ENCODE measurements at regions not wholly inside any gene's neighbourhood (a gene's known extent, or its start where the extent isn't known, plus 50 kb on each side); places are given as distances from the start of the nearest gene placed in this dataset.

- no peak overlapping the region for H3K4me3 ChIP-seq (ENCODE audit: low read depth, low read length)
- TF ChIP-seq, protein P1, sequence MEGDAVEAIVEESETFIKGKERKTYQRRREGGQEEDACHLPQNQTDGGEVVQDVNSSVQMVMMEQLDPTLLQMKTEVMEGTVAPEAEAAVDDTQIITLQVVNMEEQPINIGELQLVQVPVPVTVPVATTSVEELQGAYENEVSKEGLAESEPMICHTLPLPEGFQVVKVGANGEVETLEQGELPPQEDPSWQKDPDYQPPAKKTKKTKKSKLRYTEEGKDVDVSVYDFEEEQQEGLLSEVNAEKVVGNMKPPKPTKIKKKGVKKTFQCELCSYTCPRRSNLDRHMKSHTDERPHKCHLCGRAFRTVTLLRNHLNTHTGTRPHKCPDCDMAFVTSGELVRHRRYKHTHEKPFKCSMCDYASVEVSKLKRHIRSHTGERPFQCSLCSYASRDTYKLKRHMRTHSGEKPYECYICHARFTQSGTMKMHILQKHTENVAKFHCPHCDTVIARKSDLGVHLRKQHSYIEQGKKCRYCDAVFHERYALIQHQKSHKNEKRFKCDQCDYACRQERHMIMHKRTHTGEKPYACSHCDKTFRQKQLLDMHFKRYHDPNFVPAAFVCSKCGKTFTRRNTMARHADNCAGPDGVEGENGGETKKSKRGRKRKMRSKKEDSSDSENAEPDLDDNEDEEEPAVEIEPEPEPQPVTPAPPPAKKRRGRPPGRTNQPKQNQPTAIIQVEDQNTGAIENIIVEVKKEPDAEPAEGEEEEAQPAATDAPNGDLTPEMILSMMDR (IDR thresholded peaks at IDR 0.05; ENCODE audit: insufficient read depth, low read length, poor library complexity, severe bottlenecking) = no peak
- no peaks in the 10 kb centered on the region for H3K27me3 ChIP-seq (ENCODE audit: control insufficient read depth, insufficient read depth, low read length)
- no peaks in the 10 kb centered on the region for H3K36me3 ChIP-seq (ENCODE audit: control insufficient read depth, insufficient read depth, low read length)
- no peak for DNase-seq (ENCODE audit: low read depth)
Observed at GRCh38 chr13:109694972-109695371, 91.4 kb downstream of the IRS2 start.

DNA sequence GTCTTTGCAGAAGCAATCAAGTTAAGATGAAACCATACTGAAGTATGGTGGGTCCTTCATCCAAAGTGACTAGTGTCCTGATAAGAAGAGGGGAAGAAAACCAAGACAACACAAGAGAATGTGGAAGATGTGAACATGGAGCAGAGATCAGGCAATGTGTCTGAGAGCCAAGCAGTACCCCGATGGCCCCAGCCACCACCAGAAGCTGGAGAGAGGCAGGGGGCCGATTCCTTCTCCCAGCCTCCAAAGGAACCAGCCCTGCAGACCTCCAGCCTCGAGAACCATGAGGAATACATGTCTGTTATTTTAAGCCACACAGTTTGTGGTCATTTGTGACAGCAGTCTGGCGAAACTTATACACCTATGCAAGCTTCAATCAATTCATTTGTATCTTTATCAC is 93.2 kb downstream of the IRS2 start:
- H3K36me3 ChIP-seq (ENCODE audit: control insufficient read depth, insufficient read depth, low read length) = no peaks in the 10 kb centered on the region
- H3K4me3 ChIP-seq (ENCODE audit: low read depth, low read length) = no peak overlapping the region
- no peaks in the 10 kb centered on the region for H3K27me3 ChIP-seq (ENCODE audit: control insufficient read depth, insufficient read depth, low read length)
- no peak for DNase-seq (ENCODE audit: low read depth)
- TF ChIP-seq, protein P1 (IDR thresholded peaks at IDR 0.05; ENCODE audit: insufficient read depth, low read length, poor library complexity, severe bottlenecking) = no peak

- no peak for DNase-seq (ENCODE audit: low read depth)
- TF ChIP-seq, protein P1 (IDR thresholded peaks at IDR 0.05; ENCODE audit: insufficient read depth, low read length, poor library complexity, severe bottlenecking) = no peak
- no peaks in the 10 kb centered on the region for H3K27me3 ChIP-seq (ENCODE audit: control insufficient read depth, insufficient read depth, low read length)
- H3K4me3 ChIP-seq (ENCODE audit: low read depth, low read length) = no peak overlapping the region
- no peaks in the 10 kb centered on the region for H3K36me3 ChIP-seq (ENCODE audit: control insufficient read depth, insufficient read depth, low read length)
Observed at GRCh38 chr13:109691689-109692088, 94.7 kb downstream of the IRS2 start.

GRCh38 chr13:109687559-109688448 is 98.6 kb downstream of the IRS2 start:
- DNase-seq (ENCODE audit: low read depth) = no peak
- TF ChIP-seq, protein P1 (IDR thresholded peaks at IDR 0.05; ENCODE audit: insufficient read depth, low read length, poor library complexity, severe bottlenecking) = no peak
- Histone ChIP-seq H3K36me3 (ENCODE audit: control insufficient read depth, insufficient read depth, low read length) (no peaks in the 10 kb centered on the region), H3K27me3 (ENCODE audit: control insufficient read depth, insufficient read depth, low read length) (peaks cover 2% of the 10 kb centered on the region), H3K4me3 (ENCODE audit: low read depth, low read length) (no peak overlapping the region)

DNA sequence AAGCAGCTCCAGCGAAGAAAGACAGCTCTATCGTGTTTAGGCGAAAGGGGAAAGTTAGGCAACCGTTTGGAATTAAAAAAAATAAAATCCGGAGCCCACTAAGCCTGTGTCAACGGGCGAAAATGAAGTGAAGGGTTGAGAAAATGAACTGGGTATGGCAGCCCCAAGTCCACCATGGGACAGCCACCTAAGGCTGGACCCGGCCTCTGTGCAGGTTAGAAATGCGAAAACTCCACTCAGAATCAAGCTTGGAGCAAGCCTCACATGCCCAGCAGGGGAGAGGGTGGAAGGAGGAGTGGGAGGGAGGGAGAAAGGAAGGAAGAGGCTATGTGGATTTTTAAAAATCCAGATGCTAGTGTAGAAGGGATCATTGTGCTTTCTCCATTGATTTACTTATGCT is 101.2 kb downstream of the IRS2 start:
- TF ChIP-seq, protein P1 (IDR thresholded peaks at IDR 0.05; ENCODE audit: insufficient read depth, low read length, poor library complexity, severe bottlenecking) = no peak
- Histone ChIP-seq H3K4me3 (ENCODE audit: low read depth, low read length) (no peak overlapping the region), H3K27me3 (ENCODE audit: control insufficient read depth, insufficient read depth, low read length) (peaks cover 2% of the 10 kb centered on the region), H3K36me3 (ENCODE audit: control insufficient read depth, insufficient read depth, low read length) (no peaks in the 10 kb centered on the region)
- DNase-seq (ENCODE audit: low read depth) = no peak

DNA sequence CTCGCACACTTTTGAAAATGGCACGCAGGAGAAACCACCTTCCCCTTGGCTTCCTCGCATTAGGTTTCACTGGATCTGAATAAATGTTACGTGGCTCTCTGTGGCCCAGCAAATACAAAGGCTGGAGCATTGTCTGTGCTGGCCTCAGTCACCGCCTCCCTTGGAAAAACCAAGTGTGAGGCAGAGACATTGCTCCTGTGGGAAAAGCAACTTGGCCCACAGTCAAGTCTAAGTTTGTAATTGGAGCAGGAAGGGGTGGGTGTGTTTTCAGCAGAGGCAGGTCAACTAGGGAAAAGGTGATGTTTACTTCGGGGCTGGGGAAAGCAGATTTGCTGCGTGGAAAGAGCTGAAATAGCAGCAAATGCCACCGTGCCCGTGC is 101.6 kb downstream of the IRS2 start:
- H3K27me3 ChIP-seq (ENCODE audit: control insufficient read depth, insufficient read depth, low read length) = peaks cover 2% of the 10 kb centered on the region
- H3K36me3 ChIP-seq (ENCODE audit: control insufficient read depth, insufficient read depth, low read length) = no peaks in the 10 kb centered on the region
- no peak for DNase-seq (ENCODE audit: low read depth)
- TF ChIP-seq, protein P1 (IDR thresholded peaks at IDR 0.05; ENCODE audit: insufficient read depth, low read length, poor library complexity, severe bottlenecking) = no peak
- no peak overlapping the region for H3K4me3 ChIP-seq (ENCODE audit: low read depth, low read length)
